ENCODE measurements at regions not wholly inside any gene's neighbourhood (a gene's known extent, or its start where the extent isn't known, plus 50 kb on each side); places are given as distances from the start of the nearest gene placed in this dataset.

DNA sequence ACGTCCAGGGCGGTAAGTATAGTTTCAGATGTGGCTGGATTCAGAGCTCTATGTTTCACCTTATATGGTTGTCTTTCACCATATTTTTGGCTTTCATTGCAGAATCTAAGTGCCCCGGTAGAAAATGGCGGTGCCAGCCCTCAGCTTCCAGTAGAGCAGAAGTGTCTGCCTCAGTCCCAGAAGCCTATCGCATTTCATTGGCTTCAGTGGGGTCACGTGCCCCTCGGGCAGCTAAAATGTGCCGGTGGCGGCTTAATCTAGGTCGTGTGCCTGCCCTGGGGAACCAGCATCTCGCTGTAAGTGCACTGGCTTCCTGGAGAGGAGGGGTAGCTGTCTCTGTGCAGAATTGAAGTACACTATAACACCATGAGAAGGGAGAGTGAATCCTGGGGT, 107.4 kb upstream of the MAGI3 start:
- Histone ChIP-seq H3K36me3 (ENCODE audit: control insufficient read depth in 3 of 3, insufficient read depth in 2 of 3, low read depth in 1 of 3, low read length in 3 of 3) (no peaks in the 10 kb centered on the region), H3K9me3 (ENCODE audit: control insufficient read depth in 2 of 2, insufficient read depth in 1 of 2, low read depth in 1 of 2, low read length in 1 of 2) (no peaks in the 10 kb centered on the region), H3K4me3 (ENCODE audit: low read depth in 1 of 3, low read length in 3 of 3) (no peak overlapping the region), H3K27me3 (ENCODE audit: control insufficient read depth in 3 of 3, insufficient read depth in 3 of 3, low read length in 3 of 3) (no peaks in the 10 kb centered on the region), H3K4me1 (ENCODE audit: control insufficient read depth in 3 of 3, insufficient read depth in 2 of 3, low read depth in 1 of 3, low read length in 2 of 3) (peaks cover 0 to 24% (median 3%) of the 10 kb centered on the region in 3 donors), H3K27ac (ENCODE audit: low read depth in 1 of 3, low read length in 2 of 3) (no peak overlapping the region)
- WGBS, 3 donors: 88 to 91% (median 89%) methylated on average over 11 of the region's 11 CpGs
- no peak for DNase-seq
- no peak for FAIRE-seq

DNA sequence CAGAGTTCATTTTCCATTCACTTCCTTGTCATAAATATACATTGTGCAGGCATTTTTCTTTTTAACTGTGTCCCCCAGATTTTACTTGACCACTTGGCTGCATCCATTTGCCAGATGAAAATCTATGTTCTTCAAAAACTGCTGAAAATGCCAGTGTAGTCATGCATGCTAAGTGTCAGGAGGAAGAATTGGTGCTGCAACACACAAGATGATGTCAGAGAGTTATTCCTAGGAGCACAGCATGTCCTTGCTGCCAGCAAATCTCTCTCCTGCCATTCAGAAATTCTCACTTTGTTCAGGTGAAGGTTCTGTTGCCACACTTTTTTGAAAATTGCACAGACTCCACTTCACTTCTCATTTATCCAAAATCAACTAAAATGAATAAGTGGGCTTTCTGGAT, 106.4 kb upstream of the MAGI3 start:
- Histone ChIP-seq H3K36me3 (ENCODE audit: control insufficient read depth in 3 of 3, insufficient read depth in 2 of 3, low read depth in 1 of 3, low read length in 3 of 3) (no peaks in the 10 kb centered on the region), H3K9me3 (ENCODE audit: control insufficient read depth in 2 of 2, insufficient read depth in 1 of 2, low read depth in 1 of 2, low read length in 1 of 2) (no peaks in the 10 kb centered on the region), H3K4me3 (ENCODE audit: low read depth in 1 of 3, low read length in 3 of 3) (no peak overlapping the region), H3K4me1 (ENCODE audit: control insufficient read depth in 3 of 3, insufficient read depth in 2 of 3, low read depth in 1 of 3, low read length in 2 of 3) (peaks cover 0 to 24% (median 3%) of the 10 kb centered on the region in 3 donors), H3K27ac (ENCODE audit: low read depth in 1 of 3, low read length in 2 of 3) (no peak overlapping the region), H3K27me3 (ENCODE audit: control insufficient read depth in 3 of 3, insufficient read depth in 3 of 3, low read length in 3 of 3) (no peaks in the 10 kb centered on the region)
- DNase-seq: peak in 1 of 2 donors; percentile 6
- no peak for FAIRE-seq

DNA sequence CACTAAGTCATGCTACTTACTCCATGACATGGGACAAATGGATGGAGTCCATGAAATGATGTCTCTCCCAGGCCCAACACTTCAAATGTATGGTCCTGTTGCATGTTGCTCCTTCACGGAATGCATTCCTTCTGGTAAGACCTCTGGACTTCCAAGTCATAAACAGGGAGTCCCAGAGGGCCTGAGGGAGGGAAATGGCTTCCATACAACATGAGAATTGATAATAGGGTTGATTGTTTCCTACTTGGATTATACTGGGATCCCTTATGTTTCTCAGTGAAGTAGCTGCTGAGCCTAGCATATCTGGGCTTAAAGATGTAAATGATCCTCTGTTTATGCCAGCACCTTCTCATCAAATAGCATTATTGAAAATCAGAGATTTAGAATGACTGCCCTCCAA, 104.2 kb upstream of the MAGI3 start:
- H3K4me3 ChIP-seq (ENCODE audit: low read depth in 1 of 3, low read length in 3 of 3): no peak overlapping the region
- 53 to 72% (median 62%) methylated on average over 1 of the region's 1 CpG for WGBS, 3 donors
- no peaks in the 10 kb centered on the region for H3K9me3 ChIP-seq (ENCODE audit: control insufficient read depth in 2 of 2, insufficient read depth in 1 of 2, low read depth in 1 of 2, low read length in 1 of 2)
- no peak overlapping the region for H3K27ac ChIP-seq (ENCODE audit: low read depth in 1 of 3, low read length in 2 of 3)
- peaks cover 0 to 11% (median 0%) of the 10 kb centered on the region in 3 donors for H3K4me1 ChIP-seq (ENCODE audit: control insufficient read depth in 3 of 3, insufficient read depth in 2 of 3, low read depth in 1 of 3, low read length in 2 of 3)
- no peaks in the 10 kb centered on the region for H3K36me3 ChIP-seq (ENCODE audit: control insufficient read depth in 3 of 3, insufficient read depth in 2 of 3, low read depth in 1 of 3, low read length in 3 of 3)
- no peaks in the 10 kb centered on the region for H3K27me3 ChIP-seq (ENCODE audit: control insufficient read depth in 3 of 3, insufficient read depth in 3 of 3, low read length in 3 of 3)
- DNase-seq (peak in 1 of 2 donors; percentile 19), FAIRE-seq (no peak)

DNA sequence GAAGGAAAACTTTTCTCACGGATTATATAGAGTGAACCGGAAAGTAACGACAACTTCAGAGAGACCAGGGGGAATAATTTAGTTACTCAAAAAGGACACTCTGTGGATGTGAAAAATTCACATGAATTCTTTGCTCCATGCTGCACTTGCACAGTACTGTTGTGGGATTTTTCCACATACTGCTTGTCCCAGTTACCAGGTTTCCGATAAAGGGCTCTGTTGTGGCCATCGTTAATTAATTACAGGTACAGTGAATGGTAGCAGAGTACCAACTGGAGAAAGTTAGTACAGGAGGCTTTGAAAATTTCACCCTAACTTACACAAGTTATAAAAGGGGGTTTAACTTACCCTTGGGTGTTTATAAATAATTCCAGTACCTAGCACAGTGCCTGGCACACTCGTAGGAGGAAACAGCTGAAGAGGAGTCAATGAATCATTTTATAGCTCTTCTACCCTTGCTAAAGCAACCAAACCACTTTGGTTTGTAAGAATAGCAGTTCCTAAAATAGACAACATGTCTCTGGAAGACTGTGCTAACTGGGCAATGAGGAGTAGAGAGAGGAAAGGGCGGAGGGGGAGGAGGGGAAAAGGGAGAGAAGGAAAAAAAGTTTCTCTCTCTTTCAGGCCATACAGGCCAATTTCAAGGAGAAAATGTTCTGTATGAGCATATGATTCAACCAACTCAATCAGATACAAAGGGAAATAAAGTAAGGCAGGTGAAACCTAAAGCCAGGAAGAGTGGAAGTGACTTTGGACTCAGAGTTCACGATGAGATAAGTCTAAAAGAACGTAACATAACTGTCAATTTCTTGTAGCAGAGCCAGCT, 98.3 kb upstream of the MAGI3 start:
- no peak overlapping the region for H3K4me3 ChIP-seq (ENCODE audit: low read depth in 1 of 3, low read length in 3 of 3)
- H3K27ac ChIP-seq (ENCODE audit: low read depth in 1 of 3, low read length in 2 of 3): peak overlapping the region; percentile 41 to 74 (median 74)
- no peaks in the 10 kb centered on the region for H3K9me3 ChIP-seq (ENCODE audit: control insufficient read depth in 2 of 2, insufficient read depth in 1 of 2, low read depth in 1 of 2, low read length in 1 of 2)
- WGBS, 3 donors: 54 to 71% (median 55%) methylated on average over 9 of the region's 9 CpGs
- DNase-seq (peak in 1 of 2 donors; percentile 92), FAIRE-seq (no peak)
- peaks cover 5 to 24% (median 9%) of the 10 kb centered on the region in 3 donors for H3K4me1 ChIP-seq (ENCODE audit: control insufficient read depth in 3 of 3, insufficient read depth in 2 of 3, low read depth in 1 of 3, low read length in 2 of 3)
- H3K27me3 ChIP-seq (ENCODE audit: control insufficient read depth in 3 of 3, insufficient read depth in 3 of 3, low read length in 3 of 3): no peaks in the 10 kb centered on the region
- H3K36me3 ChIP-seq (ENCODE audit: control insufficient read depth in 3 of 3, insufficient read depth in 2 of 3, low read depth in 1 of 3, low read length in 3 of 3): no peaks in the 10 kb centered on the region

DNA sequence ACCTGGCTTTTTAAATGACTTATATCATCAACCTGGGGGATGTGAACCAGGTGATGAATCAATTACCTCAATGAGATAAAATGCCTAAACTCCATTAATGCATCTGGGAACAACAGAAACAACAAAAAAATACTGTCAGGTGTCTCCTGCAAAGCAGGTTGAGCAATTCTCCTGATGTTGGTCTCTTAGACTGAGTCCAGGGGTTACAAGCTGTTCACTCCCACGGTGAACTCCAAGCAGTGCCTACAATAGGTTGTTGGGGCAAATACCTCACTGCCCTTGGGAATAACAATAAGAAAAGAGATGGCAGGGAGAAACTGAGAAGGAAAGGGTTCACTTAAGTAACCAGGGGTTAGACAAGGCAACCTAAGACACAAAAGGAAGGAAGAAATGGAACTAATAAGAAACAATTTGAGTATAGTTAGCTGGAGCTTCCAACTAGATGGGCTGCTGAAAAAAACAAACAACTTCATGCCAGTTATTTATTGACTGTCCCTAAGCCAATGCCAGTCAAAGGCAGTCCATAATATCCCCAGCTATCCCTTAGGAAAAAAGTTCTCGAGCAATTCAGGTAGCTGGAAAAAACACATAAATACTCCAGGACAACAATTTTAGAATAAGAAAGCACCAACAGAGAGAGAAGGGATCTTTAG, 97.6 kb upstream of the MAGI3 start:
- no peak overlapping the region for H3K4me3 ChIP-seq (ENCODE audit: low read depth in 1 of 3, low read length in 3 of 3)
- H3K9me3 ChIP-seq (ENCODE audit: control insufficient read depth in 2 of 2, insufficient read depth in 1 of 2, low read depth in 1 of 2, low read length in 1 of 2): no peaks in the 10 kb centered on the region
- 44 to 72% (median 60%) methylated on average over 2 of the region's 2 CpGs for WGBS, 3 donors
- H3K36me3 ChIP-seq (ENCODE audit: control insufficient read depth in 3 of 3, insufficient read depth in 2 of 3, low read depth in 1 of 3, low read length in 3 of 3): no peaks in the 10 kb centered on the region
- no peaks in the 10 kb centered on the region for H3K27me3 ChIP-seq (ENCODE audit: control insufficient read depth in 3 of 3, insufficient read depth in 3 of 3, low read length in 3 of 3)
- no peak for FAIRE-seq
- peak overlapping the region in 2 of 3 donors; percentile 72 to 74 for H3K27ac ChIP-seq (ENCODE audit: low read depth in 1 of 3, low read length in 2 of 3)
- peak; percentile 89 to 90 for DNase-seq
- peaks cover 5 to 24% (median 9%) of the 10 kb centered on the region in 3 donors for H3K4me1 ChIP-seq (ENCODE audit: control insufficient read depth in 3 of 3, insufficient read depth in 2 of 3, low read depth in 1 of 3, low read length in 2 of 3)

DNA sequence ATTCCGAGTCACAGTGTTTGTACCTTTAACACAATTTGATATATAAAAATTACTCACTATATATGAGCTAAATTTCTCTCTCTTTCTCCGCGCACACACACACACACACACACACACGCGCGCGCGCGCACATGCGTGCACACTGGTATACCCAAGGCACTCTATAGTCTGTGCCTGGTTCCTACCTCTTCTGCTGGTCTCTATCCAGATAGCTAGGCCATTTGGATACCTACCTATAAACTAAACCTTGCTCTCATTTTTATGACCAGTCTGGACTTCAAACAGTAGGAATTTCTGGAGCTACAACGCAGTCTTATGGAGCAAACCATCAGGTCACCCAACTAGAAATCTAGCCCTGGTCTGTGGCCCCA, 97.1 kb upstream of the MAGI3 start:
- peaks cover 5 to 24% (median 9%) of the 10 kb centered on the region in 3 donors for H3K4me1 ChIP-seq (ENCODE audit: control insufficient read depth in 3 of 3, insufficient read depth in 2 of 3, low read depth in 1 of 3, low read length in 2 of 3)
- no peaks in the 10 kb centered on the region for H3K36me3 ChIP-seq (ENCODE audit: control insufficient read depth in 3 of 3, insufficient read depth in 2 of 3, low read depth in 1 of 3, low read length in 3 of 3)
- DNase-seq: peak; percentile 26 to 31
- no peak overlapping the region for H3K4me3 ChIP-seq (ENCODE audit: low read depth in 1 of 3, low read length in 3 of 3)
- H3K27me3 ChIP-seq (ENCODE audit: control insufficient read depth in 3 of 3, insufficient read depth in 3 of 3, low read length in 3 of 3): no peaks in the 10 kb centered on the region
- peak overlapping the region in 2 of 3 donors; percentile 72 to 74 for H3K27ac ChIP-seq (ENCODE audit: low read depth in 1 of 3, low read length in 2 of 3)
- no peaks in the 10 kb centered on the region for H3K9me3 ChIP-seq (ENCODE audit: control insufficient read depth in 2 of 2, insufficient read depth in 1 of 2, low read depth in 1 of 2, low read length in 1 of 2)
- 86 to 95% (median 93%) methylated on average over 11 of the region's 11 CpGs for WGBS, 3 donors
- no peak for FAIRE-seq

DNA sequence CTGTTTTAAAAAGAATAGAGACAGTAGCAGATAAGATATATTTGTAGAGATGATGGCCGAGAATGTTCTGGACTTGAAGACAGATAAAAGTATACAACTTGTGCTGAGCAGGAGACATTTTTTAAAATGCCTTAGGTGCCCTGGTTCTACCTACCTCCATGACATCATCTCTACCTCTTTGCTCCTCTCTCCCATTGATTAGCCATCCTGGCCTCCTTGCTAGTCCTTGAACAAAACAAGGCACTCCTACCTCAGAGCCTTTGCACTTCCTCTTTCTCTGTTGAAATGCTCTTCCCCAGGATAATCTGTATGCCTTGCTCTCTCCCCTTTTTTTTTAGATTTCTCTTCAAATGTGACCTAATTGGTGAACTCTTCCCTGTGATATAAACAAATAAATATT, 92.6 kb upstream of the MAGI3 start:
- FAIRE-seq: no peak
- Histone ChIP-seq H3K27me3 (ENCODE audit: control insufficient read depth in 3 of 3, insufficient read depth in 3 of 3, low read length in 3 of 3) (no peaks in the 10 kb centered on the region), H3K27ac (ENCODE audit: low read depth in 1 of 3, low read length in 2 of 3) (no peak overlapping the region), H3K9me3 (ENCODE audit: control insufficient read depth in 2 of 2, insufficient read depth in 1 of 2, low read depth in 1 of 2, low read length in 1 of 2) (no peaks in the 10 kb centered on the region), H3K4me3 (ENCODE audit: low read depth in 1 of 3, low read length in 3 of 3) (no peak overlapping the region), H3K36me3 (ENCODE audit: control insufficient read depth in 3 of 3, insufficient read depth in 2 of 3, low read depth in 1 of 3, low read length in 3 of 3) (no peaks in the 10 kb centered on the region), H3K4me1 (ENCODE audit: control insufficient read depth in 3 of 3, insufficient read depth in 2 of 3, low read depth in 1 of 3, low read length in 2 of 3) (peaks cover 0 to 10% (median 6%) of the 10 kb centered on the region in 3 donors)
- no peak for DNase-seq
- WGBS, 3 donors: 85 to 95% (median 88%) methylated on average over 1 of the region's 1 CpG

DNA sequence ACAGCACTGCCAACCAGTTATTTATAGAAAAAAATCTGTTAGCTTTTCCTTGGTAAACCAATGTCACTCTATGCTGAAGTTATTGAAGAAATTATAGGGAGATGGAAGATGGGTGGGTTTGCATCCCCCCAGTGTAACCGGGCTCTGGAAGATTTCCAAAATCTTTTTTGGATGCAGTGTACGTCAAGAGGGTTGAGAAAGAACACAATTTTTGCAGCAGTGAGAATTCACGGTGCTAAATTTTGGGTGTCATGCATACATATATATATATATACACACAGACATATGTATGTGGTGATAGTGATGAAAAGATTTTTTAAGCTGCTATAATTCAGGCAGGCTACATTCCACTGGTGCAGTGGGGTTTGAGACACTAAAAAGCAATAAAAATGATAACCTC, 91.4 kb upstream of the MAGI3 start:
- Histone ChIP-seq H3K27me3 (ENCODE audit: control insufficient read depth in 3 of 3, insufficient read depth in 3 of 3, low read length in 3 of 3) (no peaks in the 10 kb centered on the region), H3K4me3 (ENCODE audit: low read depth in 1 of 3, low read length in 3 of 3) (no peak overlapping the region), H3K4me1 (ENCODE audit: control insufficient read depth in 3 of 3, insufficient read depth in 2 of 3, low read depth in 1 of 3, low read length in 2 of 3) (no peaks in the 10 kb centered on the region), H3K9me3 (ENCODE audit: control insufficient read depth in 2 of 2, insufficient read depth in 1 of 2, low read depth in 1 of 2, low read length in 1 of 2) (no peaks in the 10 kb centered on the region), H3K36me3 (ENCODE audit: control insufficient read depth in 3 of 3, insufficient read depth in 2 of 3, low read depth in 1 of 3, low read length in 3 of 3) (no peaks in the 10 kb centered on the region), H3K27ac (ENCODE audit: low read depth in 1 of 3, low read length in 2 of 3) (no peak overlapping the region)
- no peak for FAIRE-seq
- no peak for DNase-seq
- WGBS, 3 donors: 76 to 90% (median 84%) methylated on average over 3 of the region's 3 CpGs
